HG03095 (cell line): ENCODE measurements at regions not wholly inside any gene's neighbourhood (a gene's known extent, or its start where the extent isn't known, plus 50 kb on each side); places are given as distances from the start of the nearest gene placed in this dataset.
"Not testable (repeated sequence)": the region's sequence is repeated elsewhere in the genome, so short reads cannot be mapped to it uniquely, and the experiment has no call there.

ENCODE experiments used
- ATAC-seq: cut with Tn5 transposase; IDR thresholded peaks from one replicate; pipeline ENCODE4 v1.9.1; 2021; ENCODE audit warnings: moderate library complexity; ENCODE audit not compliant: unreplicated experiment

DNA sequence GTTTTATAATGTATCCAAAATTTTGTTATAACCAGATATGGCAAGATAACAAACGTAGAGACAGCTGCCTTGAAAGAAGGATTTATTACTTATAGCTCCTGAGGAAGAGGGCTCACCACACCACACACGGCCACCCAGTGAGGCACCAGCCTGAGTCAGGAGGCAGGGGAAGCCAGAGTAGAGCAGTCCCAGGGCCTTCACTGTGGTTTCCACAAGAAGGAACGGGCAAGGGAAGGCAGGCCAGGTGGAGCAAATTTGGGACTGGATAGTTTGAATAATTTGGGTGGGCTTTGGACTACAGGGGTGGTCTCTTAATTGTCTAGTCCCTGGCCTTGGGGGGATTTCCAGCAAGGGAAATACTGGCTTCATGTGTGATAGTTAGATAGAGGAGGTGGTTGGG lies 72.5 kb downstream of the RRAGC start:
- no peak for ATAC-seq

- ATAC-seq, result no peak
Measured at GRCh38 chr1:38786040-38786436, 73.5 kb downstream of the RRAGC start.

GRCh38 chr1:38785285-38786039 lies 74.1 kb downstream of the RRAGC start:
- no peak for ATAC-seq

DNA sequence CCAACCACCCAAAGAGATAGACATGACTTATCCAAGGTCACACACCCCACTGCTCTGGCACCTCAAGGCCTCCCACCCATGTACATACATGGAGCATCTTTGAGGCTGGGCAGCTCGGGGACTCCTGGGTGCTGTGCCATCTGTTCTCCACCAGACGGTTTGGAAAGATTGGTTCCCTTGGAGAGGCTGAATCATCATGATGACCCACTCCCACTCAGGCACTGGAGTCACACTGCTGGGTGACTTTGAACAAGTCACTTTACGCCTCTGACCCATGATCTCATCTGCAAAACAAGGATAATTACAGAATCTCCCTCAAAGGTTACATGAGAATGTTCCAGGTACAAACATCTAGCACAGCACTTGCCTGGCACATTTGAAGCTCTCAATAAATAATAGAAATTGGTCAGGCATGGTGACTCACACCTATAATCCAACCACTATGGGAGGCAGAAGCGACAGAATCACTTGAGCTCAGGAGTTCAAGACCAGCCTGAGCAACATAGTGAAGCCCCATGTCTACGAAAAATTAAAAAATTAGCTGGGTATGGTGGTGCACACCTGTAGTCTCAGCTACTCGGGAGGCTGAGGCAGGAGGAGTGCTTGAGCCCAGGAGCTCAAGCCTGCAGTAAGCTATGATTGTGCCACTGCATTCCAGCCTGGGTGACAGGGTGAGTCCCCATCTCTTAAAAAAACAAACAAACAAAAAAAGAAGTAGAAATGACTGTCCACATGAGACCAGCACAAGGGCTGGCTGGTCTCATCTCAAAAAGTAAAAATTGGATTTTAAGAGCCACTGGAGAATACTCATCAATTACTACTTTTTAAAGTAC lies 74.9 kb downstream of the RRAGC start:
- ATAC-seq, result no peak

- ATAC-seq, result no peak
Measured at GRCh38 chr1:38783640-38784229, 75.8 kb downstream of the RRAGC start.

DNA sequence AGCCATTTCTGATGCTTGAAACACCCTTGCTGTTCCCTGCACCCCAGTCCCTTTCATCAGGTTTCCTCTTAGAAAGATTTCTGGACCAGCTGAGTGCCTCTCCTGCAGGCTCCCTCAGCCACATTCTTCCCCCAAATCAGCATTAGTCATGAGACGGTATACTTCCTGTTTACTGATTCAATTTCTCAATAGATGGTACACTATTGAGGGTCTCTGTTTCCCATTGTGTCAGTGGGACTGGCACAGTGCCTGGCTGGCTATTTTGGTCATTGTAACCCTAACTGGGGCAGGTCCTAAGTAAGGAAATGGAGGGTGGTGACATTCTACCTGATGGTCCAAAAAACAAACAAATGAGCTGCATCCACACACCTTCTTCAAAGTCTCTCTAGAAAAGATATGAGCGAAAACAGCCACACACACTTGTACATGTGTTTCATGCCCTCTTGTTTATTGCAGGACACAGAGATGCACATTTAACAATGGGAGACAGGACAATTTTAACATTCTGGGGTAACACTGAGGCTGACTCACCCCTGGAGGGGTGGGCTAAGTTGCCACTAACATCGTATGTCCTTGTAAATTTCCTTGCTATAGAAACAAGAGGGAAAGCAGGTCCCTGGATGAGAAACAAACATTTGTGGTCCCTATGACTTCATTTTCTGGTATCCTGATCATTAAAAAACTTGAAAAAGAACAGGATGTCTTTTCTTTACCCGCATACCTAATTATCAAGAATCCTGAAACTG lies 77.5 kb downstream of the RRAGC start:
- ATAC-seq, result no peak

- ATAC-seq, result no peak
Measured at GRCh38 chr1:38780133-38780532, 79.4 kb downstream of the RRAGC start.

- ATAC-seq, result no peak
Measured at GRCh38 chr1:38779491-38779890, 80.1 kb downstream of the RRAGC start.

GRCh38 chr1:38778521-38778920 lies 81.1 kb downstream of the RRAGC start:
- ATAC-seq, result no peak

DNA sequence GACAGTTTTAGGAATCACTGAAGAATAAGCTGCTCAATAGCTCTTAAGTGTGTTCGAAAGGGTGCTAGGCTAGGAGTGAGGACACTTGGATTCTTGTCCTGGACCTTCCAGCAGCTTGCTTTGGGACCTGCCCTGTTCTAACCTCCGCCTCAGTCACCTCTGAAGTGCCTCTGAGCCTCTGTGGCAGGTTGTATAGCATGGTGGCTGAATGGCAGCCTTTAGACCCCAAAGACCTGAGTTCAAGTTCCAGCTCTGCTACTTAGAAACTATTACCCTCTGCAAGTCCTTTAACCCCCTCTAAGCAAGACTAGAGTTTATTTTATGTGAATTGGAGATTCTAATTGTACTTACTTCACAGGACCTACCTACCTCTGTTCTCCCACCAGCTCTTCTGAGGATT lies 81.5 kb downstream of the RRAGC start:
- ATAC-seq, result no peak

DNA sequence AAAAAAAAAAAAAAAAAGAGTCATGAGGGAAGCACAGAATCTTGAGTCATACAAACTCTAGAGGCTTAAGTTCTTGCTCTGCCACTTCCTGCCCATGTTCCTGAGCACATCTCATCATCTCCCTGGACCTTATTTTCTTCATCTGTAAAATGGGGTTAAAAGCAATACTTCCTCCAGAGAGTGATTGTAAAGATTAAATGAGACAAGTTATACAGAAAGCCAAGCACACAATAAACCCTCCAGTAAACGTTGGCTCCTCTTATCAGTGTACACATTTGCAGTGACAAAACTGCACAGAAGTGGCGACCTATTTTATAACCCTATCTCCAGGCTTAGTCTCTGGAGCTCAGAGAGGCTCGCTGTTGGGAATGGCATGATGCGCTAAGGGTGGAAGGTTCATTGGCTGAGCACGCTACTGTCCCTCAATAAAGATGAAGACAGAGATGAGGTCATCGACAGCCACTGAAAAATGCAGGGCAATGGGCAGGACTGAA lies 82.1 kb downstream of the RRAGC start:
- ATAC-seq, result no peak

DNA sequence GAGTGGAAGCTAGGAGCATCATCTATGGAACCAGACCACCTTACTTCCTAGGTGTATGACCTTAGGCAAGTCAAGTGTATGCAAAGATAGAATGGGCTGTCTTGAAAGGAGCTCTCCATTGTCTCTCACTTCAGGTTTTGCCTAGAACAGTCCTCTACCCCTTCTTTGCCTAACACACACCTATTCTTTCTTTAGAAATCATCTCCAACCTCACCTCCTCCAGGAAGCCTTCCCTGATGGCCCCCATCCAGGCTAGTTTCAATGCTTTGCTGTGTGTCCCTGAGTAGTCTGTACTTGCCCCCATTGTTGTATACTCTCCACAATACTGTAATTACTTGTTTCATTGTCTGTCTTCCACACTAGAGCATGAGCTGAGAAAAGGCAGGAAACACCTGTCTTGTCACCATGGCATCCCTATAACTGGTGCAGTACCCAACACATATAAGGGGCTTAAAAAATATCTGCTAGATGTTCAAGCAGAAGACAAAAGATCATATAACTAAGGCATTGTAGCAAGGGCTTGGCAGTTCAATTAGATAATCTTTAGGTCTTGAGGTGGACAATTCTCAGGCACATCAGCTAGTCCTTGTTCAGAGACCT lies 83.0 kb downstream of the RRAGC start:
- ATAC-seq, result no peak

DNA sequence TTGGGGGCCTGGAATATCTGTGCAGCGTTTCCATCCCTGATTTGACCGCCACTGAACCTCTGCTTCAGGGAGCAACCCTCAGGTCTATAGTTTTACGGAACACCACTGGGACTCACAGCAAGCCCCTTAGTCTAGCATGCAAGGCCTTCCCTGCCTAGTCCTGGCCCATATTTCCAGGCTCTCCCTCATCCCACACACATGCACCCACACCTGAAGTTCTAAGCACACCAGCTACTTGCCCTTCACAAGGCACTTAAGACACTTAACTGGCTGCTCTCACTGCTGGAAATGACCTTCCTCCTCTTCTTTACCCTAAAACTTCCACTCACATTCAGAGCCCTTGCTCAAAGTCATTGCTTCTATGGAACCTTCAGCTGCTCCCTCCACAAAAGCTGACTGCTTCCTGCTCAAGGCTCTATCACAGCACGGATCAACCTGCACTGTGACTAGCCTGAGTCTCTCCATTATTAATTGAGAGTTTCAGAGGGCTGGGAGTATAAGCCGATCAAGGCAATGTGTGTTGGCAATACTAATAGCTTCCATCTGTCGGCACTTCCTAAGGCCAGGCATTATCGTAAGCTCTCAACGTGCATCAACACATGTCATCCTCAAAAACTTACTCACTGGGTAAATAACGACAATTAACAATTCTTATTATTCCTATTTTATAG lies 84.3 kb downstream of the RRAGC start:
- ATAC-seq, result no peak

- no peak for ATAC-seq
Measured at GRCh38 chr1:38773483-38773882, 86.1 kb downstream of the RRAGC start.

DNA sequence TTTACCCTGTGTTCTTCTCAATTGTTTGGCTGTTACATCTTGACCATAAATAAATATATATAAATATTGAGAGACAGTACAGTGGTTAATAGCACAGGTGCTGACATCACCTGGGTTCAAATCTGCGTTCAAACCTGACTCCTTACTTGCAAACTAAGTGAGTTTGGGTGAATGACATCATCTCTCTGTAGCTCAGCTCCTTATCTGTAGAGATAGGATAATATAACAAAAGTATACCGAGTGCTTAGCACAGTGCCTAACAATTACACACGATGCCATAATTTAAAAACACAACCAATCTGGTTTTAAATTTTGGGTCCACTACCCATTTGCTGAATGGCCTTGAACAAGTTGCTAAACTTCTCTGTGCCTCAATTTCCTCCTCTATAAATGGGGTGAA lies 86.6 kb downstream of the RRAGC start:
- ATAC-seq, result no peak

DNA sequence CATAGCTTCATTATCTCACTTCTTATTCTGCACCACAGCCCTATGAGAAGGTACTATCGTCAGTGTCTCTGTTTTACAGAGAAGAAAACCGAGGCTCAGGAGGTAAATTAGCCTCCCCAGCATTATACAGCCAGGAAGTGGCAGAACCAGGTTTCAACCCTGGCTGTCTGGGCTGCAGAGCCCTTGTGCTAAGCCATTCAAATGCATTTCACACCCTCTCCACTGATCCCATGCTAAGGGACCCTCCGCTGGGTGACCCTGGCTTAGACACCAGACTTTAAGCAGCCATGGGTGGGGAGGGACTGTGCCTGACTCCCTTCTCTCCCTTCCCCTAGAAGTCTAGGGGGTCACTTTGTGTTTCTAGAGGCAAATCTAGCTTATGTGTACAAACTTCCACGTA lies 87.5 kb downstream of the RRAGC start:
- no peak for ATAC-seq

DNA sequence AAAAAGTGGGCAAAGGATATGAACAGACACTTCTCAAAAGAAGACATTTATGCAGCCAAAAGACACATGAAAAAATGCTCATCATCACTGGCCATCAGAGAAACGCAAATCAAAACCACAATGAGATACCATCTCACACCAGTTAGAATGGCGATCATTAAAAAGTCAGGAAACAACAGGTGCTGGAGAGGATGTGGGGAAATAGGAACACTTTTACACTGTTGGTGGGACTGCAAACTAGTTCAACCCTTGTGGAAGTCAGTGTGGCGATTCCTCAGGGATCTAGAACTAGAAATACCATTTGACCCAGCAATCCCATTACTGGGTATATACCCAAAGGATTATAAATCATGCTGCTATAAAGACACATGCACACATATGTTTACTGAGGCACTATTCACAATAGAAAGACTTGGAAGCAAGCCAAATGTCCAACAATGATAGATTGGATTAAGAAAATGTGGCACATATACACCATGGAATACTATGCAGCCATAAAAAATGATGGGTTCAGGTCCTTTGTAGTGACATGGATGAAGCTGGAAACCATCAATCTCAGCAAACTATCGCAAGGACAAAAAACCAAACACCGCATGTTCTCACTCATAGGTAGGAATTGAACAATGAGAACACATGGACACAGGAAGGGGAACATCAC lies 88.9 kb downstream of the RRAGC start:
- not testable (repeated sequence) for ATAC-seq

DNA sequence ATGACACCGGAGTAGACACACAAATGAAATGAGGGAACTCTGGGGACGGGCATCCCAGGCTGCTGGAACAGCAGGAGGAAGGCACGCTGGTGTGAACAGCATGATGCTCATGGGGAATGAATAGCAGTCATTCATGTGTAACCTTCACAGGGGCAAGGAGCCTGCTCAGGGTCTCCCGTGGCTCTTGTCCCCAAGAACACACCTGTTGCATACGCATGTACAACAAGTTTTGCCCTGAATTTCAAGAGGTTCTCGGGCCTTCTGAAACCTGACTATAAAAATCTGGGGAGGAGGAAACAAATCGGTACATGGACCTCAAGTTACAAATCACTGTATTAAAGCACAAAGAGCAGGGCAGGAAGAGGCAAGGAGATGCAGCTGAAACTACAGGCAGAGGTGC lies 93.4 kb downstream of the RRAGC start:
- no peak for ATAC-seq

GRCh38 chr1:38763121-38763520 lies 96.5 kb downstream of the RRAGC start:
- ATAC-seq, result no peak

DNA sequence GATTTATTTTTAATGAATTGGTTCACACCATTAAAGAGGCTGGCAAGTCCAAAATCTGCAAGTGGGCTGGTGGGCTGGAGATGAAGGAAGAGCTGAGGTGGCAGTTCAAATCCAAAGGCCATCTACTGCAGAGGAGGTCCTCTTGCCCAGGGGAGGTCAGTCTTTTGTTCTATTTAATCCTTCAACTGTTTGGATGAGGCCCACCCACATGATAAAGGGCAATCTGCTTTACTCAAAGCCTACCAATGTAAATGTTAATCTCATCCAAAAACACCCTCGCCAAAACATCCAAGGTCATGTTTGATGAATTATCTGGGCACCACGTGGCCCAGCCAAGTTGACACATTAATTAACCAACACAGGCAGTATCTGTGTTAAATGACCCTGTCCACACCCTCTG lies 99.0 kb downstream of the RRAGC start:
- ATAC-seq, result no peak
